ENCODE measurements at regions not wholly inside any gene's neighbourhood (a gene's known extent, or its start where the extent isn't known, plus 50 kb on each side); places are given as distances from the start of the nearest gene placed in this dataset.

GRCh38 chrX:149996515-149996914 lies 58.2 kb upstream of the EOLA2 start:
- TF ChIP-seq, protein P1, sequence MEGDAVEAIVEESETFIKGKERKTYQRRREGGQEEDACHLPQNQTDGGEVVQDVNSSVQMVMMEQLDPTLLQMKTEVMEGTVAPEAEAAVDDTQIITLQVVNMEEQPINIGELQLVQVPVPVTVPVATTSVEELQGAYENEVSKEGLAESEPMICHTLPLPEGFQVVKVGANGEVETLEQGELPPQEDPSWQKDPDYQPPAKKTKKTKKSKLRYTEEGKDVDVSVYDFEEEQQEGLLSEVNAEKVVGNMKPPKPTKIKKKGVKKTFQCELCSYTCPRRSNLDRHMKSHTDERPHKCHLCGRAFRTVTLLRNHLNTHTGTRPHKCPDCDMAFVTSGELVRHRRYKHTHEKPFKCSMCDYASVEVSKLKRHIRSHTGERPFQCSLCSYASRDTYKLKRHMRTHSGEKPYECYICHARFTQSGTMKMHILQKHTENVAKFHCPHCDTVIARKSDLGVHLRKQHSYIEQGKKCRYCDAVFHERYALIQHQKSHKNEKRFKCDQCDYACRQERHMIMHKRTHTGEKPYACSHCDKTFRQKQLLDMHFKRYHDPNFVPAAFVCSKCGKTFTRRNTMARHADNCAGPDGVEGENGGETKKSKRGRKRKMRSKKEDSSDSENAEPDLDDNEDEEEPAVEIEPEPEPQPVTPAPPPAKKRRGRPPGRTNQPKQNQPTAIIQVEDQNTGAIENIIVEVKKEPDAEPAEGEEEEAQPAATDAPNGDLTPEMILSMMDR (IDR thresholded peaks at IDR 0.05), result no peak
- no peak for TF ChIP-seq POLR2A (IDR thresholded peaks at IDR 0.05)
